GM12872 (cell line): ENCODE measurements at regions not wholly inside any gene's neighbourhood (a gene's known extent, or its start where the extent isn't known, plus 50 kb on each side); places are given as distances from the start of the nearest gene placed in this dataset.

Source experiments
- CTCF ChIP-seq: IDR thresholded peaks from 3 replicates; pipeline ENCODE4 v1.5.1; 2011; ENCODE audit warnings: low read depth, mild to moderate bottlenecking, low read length, moderate library complexity; ENCODE audit not compliant: insufficient read depth

- no peak for TF ChIP-seq CTCF
Observed at GRCh38 chr10:36182179-36182566, 540.1 kb upstream of the FZD8 start.

GRCh38 chr10:36181426-36182178 is 539.5 kb upstream of the FZD8 start:
- no peak for TF ChIP-seq CTCF

- TF ChIP-seq CTCF: no peak
Observed at GRCh38 chr10:36178616-36179015, 536.5 kb upstream of the FZD8 start.

- no peak for TF ChIP-seq CTCF
Observed at GRCh38 chr10:36177071-36177470, 535.0 kb upstream of the FZD8 start.

GRCh38 chr10:36175954-36176353 is 533.9 kb upstream of the FZD8 start:
- TF ChIP-seq CTCF: no peak

GRCh38 chr10:36173364-36173763 is 531.3 kb upstream of the FZD8 start:
- TF ChIP-seq CTCF: no peak

- no peak for TF ChIP-seq CTCF
Observed at GRCh38 chr10:36171953-36172940, 530.2 kb upstream of the FZD8 start.
